Right hindlimb (tissue), 1 donor: ENCODE measurements at regions not wholly inside any gene's neighbourhood (a gene's known extent, or its start where the extent isn't known, plus 50 kb on each side); places are given as distances from the start of the nearest gene placed in this dataset.

Experiments
- DNase-seq: peaks from one replicate; pipeline ENCODE4 v3.0.0-alpha.2; 2018

GRCh38 chr15:91476861-91477260, 376.6 kb upstream of the SLCO3A1 start:
- no peak for DNase-seq

DNA sequence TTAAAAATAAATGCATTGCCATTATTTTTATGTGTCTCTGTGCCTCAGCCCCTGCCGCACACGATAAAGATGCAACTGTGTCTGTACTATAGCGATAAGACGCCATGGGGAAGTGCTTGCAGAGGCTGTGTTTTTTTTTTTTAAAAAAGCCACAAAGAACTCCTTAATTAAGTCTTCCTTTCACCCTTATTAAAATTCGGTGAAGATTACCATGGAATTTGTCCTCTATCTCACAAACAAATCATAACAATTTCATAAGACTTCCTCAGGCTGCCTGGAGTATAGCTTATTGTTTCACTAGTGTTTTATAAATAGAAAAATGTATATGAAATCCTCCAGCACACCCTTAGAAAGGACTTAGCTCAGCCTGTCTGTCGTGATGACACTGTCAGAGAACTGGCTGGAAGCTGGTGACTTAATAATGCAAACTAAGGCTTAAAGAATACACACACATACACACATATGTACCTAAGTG, 374.8 kb upstream of the SLCO3A1 start:
- no peak for DNase-seq

DNA sequence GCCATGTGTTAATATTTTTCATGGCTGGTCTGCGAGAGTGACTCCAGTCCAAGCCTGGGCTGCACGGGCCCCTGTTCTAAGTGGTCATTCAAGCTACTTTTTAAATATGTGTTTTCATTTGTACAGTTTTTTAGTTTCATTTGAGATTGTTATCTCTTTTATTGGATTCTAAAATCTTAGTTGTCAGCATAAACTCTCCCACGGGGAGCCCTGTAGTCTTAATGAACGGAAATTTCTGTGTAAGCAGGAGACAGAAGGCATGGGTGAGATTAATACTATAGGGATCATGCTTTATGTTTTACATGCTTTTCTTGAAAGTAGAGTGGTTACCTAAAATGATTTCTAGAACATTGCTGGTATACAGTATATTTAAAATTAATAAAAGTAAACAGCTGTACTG, 373.1 kb upstream of the SLCO3A1 start:
- DNase-seq: no peak

DNA sequence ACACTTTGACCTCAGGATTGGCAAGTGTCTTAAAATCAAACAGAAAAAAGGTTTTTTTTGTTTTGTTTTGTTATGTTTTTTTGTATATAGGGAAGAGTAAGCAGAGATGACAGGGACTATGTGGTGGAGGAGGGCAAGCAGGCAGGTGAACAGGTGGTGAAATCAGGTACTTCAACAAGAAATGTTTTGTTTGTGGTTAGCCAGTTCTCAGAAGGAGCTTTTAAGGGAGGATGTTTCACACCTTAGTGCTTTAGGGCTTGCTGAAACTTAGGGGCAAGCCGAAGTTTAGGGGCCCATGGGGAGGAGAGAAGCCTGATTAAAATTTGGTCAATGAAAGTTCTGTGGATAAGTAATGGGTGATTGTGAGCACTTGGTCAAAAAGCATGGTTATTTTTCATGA, 370.7 kb upstream of the SLCO3A1 start:
- no peak for DNase-seq

- DNase-seq: no peak
Observed at GRCh38 chr15:91484141-91484540, 369.4 kb upstream of the SLCO3A1 start.

- DNase-seq: no peak
Observed at GRCh38 chr15:91488452-91488851, 365.1 kb upstream of the SLCO3A1 start.

DNA sequence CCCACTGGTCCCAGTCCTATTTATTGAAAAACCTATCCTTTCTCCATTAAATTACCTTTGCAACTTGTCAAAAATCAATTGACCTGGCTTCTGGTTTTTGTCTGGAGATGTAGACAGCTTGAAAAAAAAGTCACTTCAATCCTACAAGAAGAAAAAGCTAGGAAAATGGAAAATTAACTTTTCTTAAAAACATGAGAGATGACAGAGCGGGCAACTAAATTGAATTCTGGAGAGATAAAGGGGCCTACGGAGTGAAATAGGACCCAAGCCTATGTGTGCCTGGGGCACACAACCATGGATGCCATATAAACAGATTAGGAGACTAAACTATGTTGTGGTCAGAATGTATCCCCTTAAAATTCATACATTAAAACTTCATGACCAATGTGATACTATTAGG, 363.3 kb upstream of the SLCO3A1 start:
- no peak for DNase-seq

- no peak for DNase-seq
Observed at GRCh38 chr15:91491101-91491950, 362.2 kb upstream of the SLCO3A1 start.

DNA sequence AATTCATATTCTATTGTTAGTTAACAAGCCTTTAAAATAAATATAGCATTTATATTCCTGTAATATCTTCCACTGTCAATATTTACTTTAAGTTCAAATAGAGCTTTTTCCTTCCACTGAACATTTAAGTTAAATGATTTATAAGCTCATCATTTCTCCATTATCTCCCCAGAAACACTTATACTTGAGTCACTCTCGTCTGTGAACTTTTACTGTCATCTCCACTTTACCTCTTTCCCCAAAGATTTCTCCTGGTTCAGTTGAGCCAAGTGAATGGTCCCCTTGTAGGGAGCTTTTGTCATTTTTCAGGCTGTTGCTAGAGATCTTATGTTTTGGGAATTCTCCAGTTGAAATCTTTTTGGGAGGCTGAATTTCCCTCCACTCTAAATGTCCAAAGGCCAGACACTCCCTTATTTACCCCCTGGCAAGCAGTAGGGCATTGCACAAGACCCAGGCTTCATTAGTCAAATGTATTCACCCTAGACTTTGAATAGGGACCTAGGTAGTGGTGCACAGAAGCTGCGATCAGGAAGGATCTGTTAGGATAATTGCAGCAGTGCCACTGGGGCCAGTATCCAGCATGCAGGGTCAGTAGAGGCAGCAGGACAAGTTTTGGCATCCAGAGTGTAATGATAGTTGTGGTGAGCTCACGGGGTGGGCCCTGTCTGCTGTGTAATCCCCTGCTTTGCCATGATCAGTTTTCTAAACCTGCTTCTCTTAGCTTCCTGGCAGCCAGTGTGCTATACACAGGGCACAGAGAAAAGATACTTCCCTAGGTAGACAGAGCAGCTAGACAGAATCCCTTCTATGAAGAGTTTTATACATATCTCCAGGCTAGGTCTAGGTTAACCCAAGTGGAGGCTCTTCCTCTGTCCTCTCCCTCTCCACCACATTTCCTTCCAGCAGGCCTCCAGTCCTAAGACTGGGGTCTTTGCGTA, 356.5 kb upstream of the SLCO3A1 start:
- DNase-seq: no peak

GRCh38 chr15:91498046-91498748, 355.3 kb upstream of the SLCO3A1 start:
- DNase-seq: no peak

GRCh38 chr15:91498749-91499062, 354.8 kb upstream of the SLCO3A1 start:
- DNase-seq: no peak

GRCh38 chr15:91499774-91500383, 353.6 kb upstream of the SLCO3A1 start:
- DNase-seq: no peak

DNA sequence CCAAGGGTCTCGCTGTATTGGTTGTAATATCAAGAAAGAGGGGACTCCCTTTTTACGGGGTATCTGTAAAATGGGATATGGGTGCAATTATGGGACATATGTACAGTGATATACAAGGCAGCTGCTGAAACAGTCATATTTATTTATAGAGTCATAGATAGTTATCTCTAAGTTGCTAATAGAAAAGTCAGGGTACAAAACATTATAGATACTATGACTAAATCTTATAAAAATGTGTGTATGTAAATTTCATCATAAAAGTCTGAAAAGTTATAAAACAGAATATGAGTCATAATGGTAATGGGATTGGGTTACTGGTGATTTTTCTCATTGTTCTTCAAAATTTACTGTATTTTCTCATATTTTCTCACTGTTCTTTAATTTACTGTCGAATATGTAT, 344.9 kb upstream of the SLCO3A1 start:
- no peak for DNase-seq

GRCh38 chr15:91514147-91514546, 339.4 kb upstream of the SLCO3A1 start:
- no peak for DNase-seq

DNA sequence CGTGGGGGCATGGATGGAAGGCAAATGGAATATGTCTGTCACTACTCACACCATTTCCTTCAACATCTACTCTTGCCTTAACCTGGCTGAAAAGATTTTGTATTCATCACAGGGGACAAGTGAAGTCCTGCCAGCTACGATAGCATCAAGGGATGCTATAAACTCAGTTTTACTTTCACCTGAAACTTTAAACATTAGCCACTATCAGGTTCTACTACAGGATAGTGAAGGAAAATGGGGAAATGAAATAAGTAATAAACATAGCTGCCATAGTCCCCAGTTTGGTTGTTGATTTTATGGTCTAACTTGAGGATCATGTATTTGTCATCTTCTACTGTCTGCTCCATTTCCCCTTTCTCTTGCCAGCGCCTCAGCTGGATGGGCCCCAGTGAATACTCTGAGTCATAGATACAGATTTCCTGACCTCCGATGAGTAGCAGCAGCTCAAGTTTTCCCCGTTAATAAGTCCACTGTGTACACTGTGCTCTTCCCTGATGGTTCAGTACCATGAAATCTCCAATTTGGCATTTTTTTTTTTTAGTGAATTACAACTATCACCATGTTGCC, 338.2 kb upstream of the SLCO3A1 start:
- no peak for DNase-seq

DNA sequence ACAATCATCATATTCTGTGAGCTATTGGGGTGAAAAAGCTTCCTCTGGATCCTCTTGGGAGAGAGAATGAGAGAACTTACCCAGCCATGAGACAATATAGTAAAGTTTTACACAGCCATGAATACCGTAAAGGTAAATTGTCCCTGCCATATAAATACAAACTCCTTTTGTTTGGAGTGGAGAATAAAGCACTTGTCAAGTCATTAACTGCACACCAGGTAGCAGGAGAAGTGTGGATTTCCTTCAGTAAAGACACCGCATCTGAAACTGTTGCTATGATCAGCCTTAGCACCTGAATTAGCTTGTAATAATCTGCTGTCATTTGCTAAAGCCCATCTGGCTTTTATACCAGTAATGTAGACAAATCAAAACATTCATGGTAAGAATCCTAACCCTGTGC, 336.6 kb upstream of the SLCO3A1 start:
- no peak for DNase-seq

GRCh38 chr15:91517491-91518200, 335.9 kb upstream of the SLCO3A1 start:
- DNase-seq: no peak

DNA sequence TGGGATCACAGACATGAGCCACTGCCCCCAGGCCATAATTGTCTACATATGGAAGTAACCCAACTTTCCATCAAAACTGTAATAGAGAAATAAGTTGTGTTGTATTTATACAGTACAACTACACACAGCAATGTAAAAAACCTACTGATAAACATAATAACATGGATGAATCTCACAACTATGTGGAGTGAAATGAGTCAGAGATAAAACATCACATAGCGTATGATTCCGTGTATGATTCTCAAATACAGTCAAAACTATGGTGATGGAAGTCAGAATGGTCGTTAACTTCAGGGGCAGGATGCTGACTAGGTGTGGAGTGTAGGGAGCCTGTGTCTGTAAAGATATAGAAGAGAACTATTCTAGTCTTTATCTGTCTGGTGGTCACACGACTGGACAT, 332.7 kb upstream of the SLCO3A1 start:
- DNase-seq: no peak

GRCh38 chr15:91521548-91521947, 332.0 kb upstream of the SLCO3A1 start:
- no peak for DNase-seq

DNA sequence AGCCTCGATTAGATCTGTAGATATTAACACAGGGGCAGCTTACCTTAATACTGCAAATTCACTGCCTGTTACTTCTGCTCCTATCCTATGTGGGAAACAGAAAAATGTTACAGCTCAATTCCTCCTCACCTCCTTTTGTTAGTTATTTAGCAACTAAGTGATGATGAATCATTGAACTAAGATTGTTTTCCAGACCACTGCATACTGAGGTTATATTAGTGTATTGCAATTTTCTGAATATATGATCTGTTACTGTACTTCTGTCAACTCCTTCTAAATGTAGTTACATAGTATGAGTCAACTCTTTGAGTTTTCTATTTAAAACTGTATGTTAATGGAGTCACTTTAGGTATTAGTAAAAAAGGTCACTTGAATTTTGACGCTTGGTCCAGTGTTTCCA, 331.5 kb upstream of the SLCO3A1 start:
- no peak for DNase-seq

DNA sequence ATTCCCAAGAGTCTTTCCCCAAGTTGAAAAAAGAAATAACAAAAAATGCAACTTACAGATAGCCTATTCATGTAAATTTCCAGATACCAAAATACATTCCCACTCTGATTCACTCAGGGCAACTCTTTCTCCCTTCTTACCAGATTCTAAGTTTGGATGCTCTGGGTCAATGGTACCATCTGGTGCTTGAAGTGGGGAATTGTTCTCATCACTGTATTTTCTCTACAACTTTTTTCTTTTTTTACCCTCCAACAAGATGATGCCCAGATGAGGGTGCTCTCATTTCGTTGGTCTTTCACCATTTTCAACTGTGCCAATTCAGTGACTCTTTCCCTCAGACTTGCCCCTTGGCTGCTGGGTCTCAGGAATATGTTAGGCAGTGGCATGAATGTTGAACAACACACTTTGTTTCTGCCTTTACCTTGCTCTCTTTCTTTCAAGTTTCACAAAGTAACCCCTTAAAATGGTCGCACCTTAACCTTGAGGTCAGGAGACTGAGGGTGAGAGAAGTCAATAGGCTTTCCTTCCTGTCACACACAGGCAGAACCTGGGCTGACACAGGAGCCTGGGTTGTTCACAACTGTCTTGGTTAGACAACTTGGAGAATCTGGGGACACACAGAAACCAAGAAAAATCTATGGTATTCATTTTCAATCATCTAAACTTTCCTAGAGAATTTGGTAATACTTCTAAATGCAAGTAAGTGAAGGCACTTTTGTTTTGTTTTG, 330.7 kb upstream of the SLCO3A1 start:
- DNase-seq: no peak
